ENCODE measurements at regions not wholly inside any gene's neighbourhood (a gene's known extent, or its start where the extent isn't known, plus 50 kb on each side); places are given as distances from the start of the nearest gene placed in this dataset.

- H3K27me3 ChIP-seq (ENCODE audit: control insufficient read depth, insufficient read depth, low read length) = no peaks in the 10 kb centered on the region
- no peak for TF ChIP-seq CTCF (IDR thresholded peaks at IDR 0.05; ENCODE audit: low read depth, low read length)
- H3K9me3 ChIP-seq (ENCODE audit: control insufficient read depth, insufficient read depth, low read length) = peaks cover 4% of the 10 kb centered on the region; the same call in 1 of the 2 replicates
- DNase-seq (ENCODE audit: low read depth, low spot score) = no peak
- no peak overlapping the region for H3K4me3 ChIP-seq (ENCODE audit: low read depth, low read length)
- ChIA-PET POLR2A (no interaction called here), CTCF (no interaction called here)
- no peak overlapping the region for H3K27ac ChIP-seq (ENCODE audit: low read depth, low read length)
Observed at GRCh38 chr20:55579802-55580201, 425.5 kb downstream of the CBLN4 start.

GRCh38 chr20:55576981-55577380 lies 428.3 kb downstream of the CBLN4 start:
- CTCF ChIA-PET = no interaction called here
- TF ChIP-seq CTCF (IDR thresholded peaks at IDR 0.05; ENCODE audit: low read depth, low read length) = no peak

DNA sequence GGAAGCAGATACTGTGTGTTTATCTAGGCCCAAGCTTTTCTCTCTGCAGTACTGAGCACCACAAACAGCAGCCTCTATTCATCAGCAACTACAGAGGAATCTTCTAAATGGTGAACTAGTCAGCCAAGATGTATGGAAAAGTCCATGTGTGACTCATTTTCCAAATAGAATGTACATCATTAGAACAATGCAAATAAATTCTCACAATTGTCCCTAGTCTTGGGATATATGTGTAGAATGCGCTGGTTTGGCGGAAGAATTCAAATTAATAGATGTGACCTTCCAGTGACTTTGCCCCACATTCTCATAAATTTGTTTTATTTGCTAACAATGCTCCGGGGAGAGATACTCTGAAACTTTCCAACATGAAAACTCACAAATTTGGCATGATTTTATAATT lies 436.2 kb downstream of the CBLN4 start:
- no peak for TF ChIP-seq CTCF (IDR thresholded peaks at IDR 0.05; ENCODE audit: low read depth, low read length)
- DNase-seq (ENCODE audit: low read depth, low spot score) = no peak
- Histone ChIP-seq H3K4me3 (ENCODE audit: low read depth, low read length) (no peak overlapping the region), H3K27me3 (ENCODE audit: control insufficient read depth, insufficient read depth, low read length) (no peaks in the 10 kb centered on the region), H3K9me3 (ENCODE audit: control insufficient read depth, insufficient read depth, low read length) (peaks cover 16% of the 10 kb centered on the region), H3K27ac (ENCODE audit: low read depth, low read length) (no peak overlapping the region)
- ChIA-PET POLR2A (no interaction called here), CTCF (no interaction called here)

More at GRCh38 chr20:55576981-55577380, 428.3 kb downstream of the CBLN4 start:
- no peaks in the 10 kb centered on the region for H3K27me3 ChIP-seq (ENCODE audit: control insufficient read depth, insufficient read depth, low read length)
- H3K27ac ChIP-seq (ENCODE audit: low read depth, low read length) = no peak overlapping the region
- DNase-seq (ENCODE audit: low read depth, low spot score) = no peak
- POLR2A ChIA-PET = no interaction called here
- peaks cover 11% of the 10 kb centered on the region for H3K9me3 ChIP-seq (ENCODE audit: control insufficient read depth, insufficient read depth, low read length)
- H3K4me3 ChIP-seq (ENCODE audit: low read depth, low read length) = no peak overlapping the region

DNA sequence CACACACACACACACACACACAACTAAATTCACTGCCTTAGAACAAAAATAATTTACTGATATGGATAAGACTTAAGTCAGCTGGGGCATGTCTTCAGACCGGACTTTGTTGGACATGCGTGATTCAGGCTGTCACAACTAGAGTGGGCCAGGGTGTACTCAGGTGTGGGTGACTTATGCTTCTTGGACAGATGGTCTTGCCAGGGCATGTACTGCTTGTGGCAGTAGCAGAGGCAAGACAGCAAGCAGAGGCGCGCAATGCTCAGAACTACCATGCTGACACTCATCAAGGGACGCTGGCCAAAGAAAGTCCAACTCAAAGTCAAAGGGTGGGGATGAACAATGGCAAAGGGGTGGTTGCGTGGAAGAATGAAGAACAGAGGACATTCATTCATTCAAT lies 437.5 kb downstream of the CBLN4 start:
- no peak for DNase-seq (ENCODE audit: low read depth, low spot score)
- no peaks in the 10 kb centered on the region for H3K27me3 ChIP-seq (ENCODE audit: control insufficient read depth, insufficient read depth, low read length)
- POLR2A ChIA-PET = no interaction called here
- CTCF ChIA-PET = no interaction called here
- no peak overlapping the region for H3K4me3 ChIP-seq (ENCODE audit: low read depth, low read length)
- peaks cover 9% of the 10 kb centered on the region for H3K9me3 ChIP-seq (ENCODE audit: control insufficient read depth, insufficient read depth, low read length)
- TF ChIP-seq CTCF (IDR thresholded peaks at IDR 0.05; ENCODE audit: low read depth, low read length) = no peak
- no peak overlapping the region for H3K27ac ChIP-seq (ENCODE audit: low read depth, low read length)

DNA sequence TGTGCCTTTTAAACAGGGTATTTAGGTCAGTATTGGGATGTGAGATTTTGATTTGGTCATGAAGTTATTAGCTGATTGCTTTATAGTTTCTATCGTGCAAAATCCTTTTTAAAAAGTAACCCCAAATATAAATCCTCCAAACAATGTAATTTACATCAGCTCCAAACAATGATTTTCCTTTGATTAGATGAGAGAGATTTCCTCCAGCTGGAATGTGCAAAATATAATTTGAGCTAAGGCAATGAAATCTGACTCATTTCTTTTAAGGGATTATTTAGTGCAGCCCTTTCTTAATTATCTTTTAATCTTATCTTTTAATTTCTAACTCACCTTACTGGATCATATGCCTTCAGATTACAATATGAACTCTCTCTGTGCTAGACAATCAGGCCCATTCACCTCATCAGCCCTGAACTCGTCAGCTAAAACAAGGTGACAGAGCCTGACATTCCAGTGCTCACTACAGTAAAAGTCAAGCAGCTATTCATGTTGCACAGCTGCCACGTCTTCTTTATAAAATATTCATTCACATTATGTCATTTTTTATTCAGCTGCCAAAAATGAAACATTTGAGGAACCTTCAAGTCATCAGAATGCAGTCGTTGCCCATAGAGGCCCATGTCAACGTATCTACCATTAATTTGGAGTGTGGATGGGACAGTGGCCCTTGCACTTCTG lies 440.1 kb downstream of the CBLN4 start:
- Histone ChIP-seq H3K4me3 (ENCODE audit: low read depth, low read length) (no peak overlapping the region), H3K9me3 (ENCODE audit: control insufficient read depth, insufficient read depth, low read length) (peaks cover 9% of the 10 kb centered on the region), H3K27me3 (ENCODE audit: control insufficient read depth, insufficient read depth, low read length) (no peaks in the 10 kb centered on the region), H3K27ac (ENCODE audit: low read depth, low read length) (no peak overlapping the region)
- CTCF ChIA-PET = no interaction called here
- POLR2A ChIA-PET = no interaction called here
- no peak for DNase-seq (ENCODE audit: low read depth, low spot score)
- no peak for TF ChIP-seq CTCF (IDR thresholded peaks at IDR 0.05; ENCODE audit: low read depth, low read length)

Measured in AG04450 (cell line).